ENCODE measurements at regions not wholly inside any gene's neighbourhood (a gene's known extent, or its start where the extent isn't known, plus 50 kb on each side); places are given as distances from the start of the nearest gene placed in this dataset.

- no peaks in the 10 kb centered on the region for H3K4me1 ChIP-seq
- no peak for DNase-seq (ENCODE audit: low spot score in 2 of 2)
- no peaks in the 10 kb centered on the region for H3K9me3 ChIP-seq
- H3K27ac ChIP-seq, result no peak overlapping the region
- H3K36me3 ChIP-seq, result no peaks in the 10 kb centered on the region
- H3K27me3 ChIP-seq, result no peaks in the 10 kb centered on the region
- no peak overlapping the region for H3K4me3 ChIP-seq
- no peak for TF ChIP-seq POLR2A (IDR thresholded peaks at IDR 0.05)
- TF ChIP-seq EP300 (IDR thresholded peaks at IDR 0.05), result no peak
- TF ChIP-seq, protein P1, sequence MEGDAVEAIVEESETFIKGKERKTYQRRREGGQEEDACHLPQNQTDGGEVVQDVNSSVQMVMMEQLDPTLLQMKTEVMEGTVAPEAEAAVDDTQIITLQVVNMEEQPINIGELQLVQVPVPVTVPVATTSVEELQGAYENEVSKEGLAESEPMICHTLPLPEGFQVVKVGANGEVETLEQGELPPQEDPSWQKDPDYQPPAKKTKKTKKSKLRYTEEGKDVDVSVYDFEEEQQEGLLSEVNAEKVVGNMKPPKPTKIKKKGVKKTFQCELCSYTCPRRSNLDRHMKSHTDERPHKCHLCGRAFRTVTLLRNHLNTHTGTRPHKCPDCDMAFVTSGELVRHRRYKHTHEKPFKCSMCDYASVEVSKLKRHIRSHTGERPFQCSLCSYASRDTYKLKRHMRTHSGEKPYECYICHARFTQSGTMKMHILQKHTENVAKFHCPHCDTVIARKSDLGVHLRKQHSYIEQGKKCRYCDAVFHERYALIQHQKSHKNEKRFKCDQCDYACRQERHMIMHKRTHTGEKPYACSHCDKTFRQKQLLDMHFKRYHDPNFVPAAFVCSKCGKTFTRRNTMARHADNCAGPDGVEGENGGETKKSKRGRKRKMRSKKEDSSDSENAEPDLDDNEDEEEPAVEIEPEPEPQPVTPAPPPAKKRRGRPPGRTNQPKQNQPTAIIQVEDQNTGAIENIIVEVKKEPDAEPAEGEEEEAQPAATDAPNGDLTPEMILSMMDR (IDR thresholded peaks at IDR 0.05), result no peak
- WGBS, 2 donors, result 79% methylated on average over 6 of the region's 6 CpGs
Observed at GRCh38 chr13:53269634-53270033, 241.0 kb downstream of the OLFM4 start.

DNA sequence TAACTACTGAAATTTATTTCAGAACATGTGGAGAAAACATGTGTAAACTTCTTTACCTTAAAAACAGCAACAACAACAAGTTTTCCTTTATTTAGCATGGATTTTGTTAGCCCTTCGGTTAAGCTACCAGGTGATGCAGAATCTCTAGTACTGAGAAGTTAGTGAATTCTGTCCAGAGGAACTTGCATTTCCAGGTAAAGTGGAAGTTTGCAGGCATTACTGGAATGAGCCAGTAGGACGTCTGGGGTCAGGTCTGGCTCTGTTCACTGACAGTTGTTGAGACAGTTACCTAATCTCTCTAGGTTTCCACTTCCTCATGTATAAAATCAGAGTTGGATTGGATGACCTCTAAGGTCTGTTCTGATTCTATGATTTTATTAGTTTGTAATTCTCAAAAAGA is 244.3 kb downstream of the OLFM4 start:
- WGBS, 2 donors, result 62 to 86% methylated on average over 2 of the region's 2 CpGs
- no peak overlapping the region for H3K4me3 ChIP-seq
- H3K27me3 ChIP-seq, result no peaks in the 10 kb centered on the region
- no peak for DNase-seq (ENCODE audit: low spot score in 2 of 2)
- no peaks in the 10 kb centered on the region for H3K36me3 ChIP-seq
- TF ChIP-seq POLR2A (IDR thresholded peaks at IDR 0.05), result no peak
- TF ChIP-seq, protein P1 (IDR thresholded peaks at IDR 0.05), result no peak
- no peak for TF ChIP-seq EP300 (IDR thresholded peaks at IDR 0.05)
- H3K9me3 ChIP-seq, result no peaks in the 10 kb centered on the region
- no peaks in the 10 kb centered on the region for H3K4me1 ChIP-seq
- no peak overlapping the region for H3K27ac ChIP-seq

DNA sequence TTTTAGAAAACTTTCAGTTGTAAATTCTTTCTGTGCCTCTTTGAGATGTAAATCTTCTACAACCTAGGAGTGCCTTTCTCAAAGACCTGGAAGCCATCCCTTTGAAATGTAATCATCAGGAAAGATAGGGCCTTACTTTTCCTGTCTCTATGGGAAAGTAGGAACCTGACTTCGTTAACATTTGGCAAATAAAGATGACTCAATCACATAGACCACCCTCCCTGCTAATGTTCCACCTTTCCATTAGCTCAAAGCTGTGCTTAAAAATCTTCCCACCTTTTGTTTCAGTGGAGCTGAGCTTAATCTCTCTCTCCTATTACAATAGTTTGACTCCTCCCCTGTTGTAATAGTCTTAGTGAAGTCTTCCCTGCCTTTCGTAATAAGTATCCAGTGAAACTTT is 247.7 kb downstream of the OLFM4 start:
- TF ChIP-seq EP300 (IDR thresholded peaks at IDR 0.05), result no peak
- no peak for TF ChIP-seq POLR2A (IDR thresholded peaks at IDR 0.05)
- TF ChIP-seq, protein P1 (IDR thresholded peaks at IDR 0.05), result no peak
- H3K27me3 ChIP-seq, result no peaks in the 10 kb centered on the region
- no peak overlapping the region for H3K27ac ChIP-seq
- no peaks in the 10 kb centered on the region for H3K4me1 ChIP-seq
- no peak overlapping the region for H3K4me3 ChIP-seq
- no peaks in the 10 kb centered on the region for H3K36me3 ChIP-seq
- WGBS, 2 donors, result 31 to 35% methylated on average over 2 of the region's 2 CpGs
- DNase-seq (ENCODE audit: low spot score in 2 of 2), result no peak
- H3K9me3 ChIP-seq, result no peaks in the 10 kb centered on the region

DNA sequence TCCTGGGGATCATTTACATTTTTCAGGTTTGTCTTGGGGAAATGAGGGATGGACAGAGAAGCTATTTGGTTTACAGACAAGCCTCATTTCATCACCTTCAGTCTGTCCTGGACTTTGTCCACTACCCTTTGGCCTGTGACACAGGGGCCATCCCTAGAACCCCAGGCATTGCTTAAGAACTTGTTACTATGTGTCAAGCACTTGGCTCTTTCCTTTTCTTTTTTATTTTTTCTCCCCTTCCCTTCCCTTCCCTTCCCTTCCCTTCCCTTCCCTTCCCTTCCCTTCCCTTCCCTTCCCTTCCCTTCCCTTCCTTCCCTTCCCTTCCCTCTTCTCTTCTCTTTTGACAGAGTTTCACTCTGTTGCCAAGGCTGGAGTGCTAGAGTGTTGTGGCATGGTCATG is 253.1 kb downstream of the OLFM4 start:
- no peaks in the 10 kb centered on the region for H3K36me3 ChIP-seq
- H3K27ac ChIP-seq, result no peak overlapping the region
- no peak overlapping the region for H3K4me3 ChIP-seq
- no peaks in the 10 kb centered on the region for H3K27me3 ChIP-seq
- no peaks in the 10 kb centered on the region for H3K9me3 ChIP-seq
- TF ChIP-seq POLR2A (IDR thresholded peaks at IDR 0.05) (no peak), EP300 (IDR thresholded peaks at IDR 0.05) (no peak)
- TF ChIP-seq, protein P1 (IDR thresholded peaks at IDR 0.05), result no peak
- no peak for DNase-seq (ENCODE audit: low spot score in 2 of 2)
- H3K4me1 ChIP-seq, result no peaks in the 10 kb centered on the region

- TF ChIP-seq, protein P1 (IDR thresholded peaks at IDR 0.05), result no peak
- TF ChIP-seq POLR2A (IDR thresholded peaks at IDR 0.05), result no peak
- no peak for TF ChIP-seq EP300 (IDR thresholded peaks at IDR 0.05)
- DNase-seq (ENCODE audit: low spot score in 2 of 2), result no peak
- Histone ChIP-seq H3K27ac (no peak overlapping the region), H3K9me3 (no peaks in the 10 kb centered on the region), H3K4me1 (no peaks in the 10 kb centered on the region), H3K36me3 (no peaks in the 10 kb centered on the region), H3K4me3 (no peak overlapping the region), H3K27me3 (no peaks in the 10 kb centered on the region)
- 64 to 73% methylated on average over 7 of the region's 7 CpGs for WGBS, 2 donors
Observed at GRCh38 chr13:53285896-53286430, 257.4 kb downstream of the OLFM4 start.

Measured in tibial nerve (tissue), 4 donors.